ENCODE measurements at regions not wholly inside any gene's neighbourhood (a gene's known extent, or its start where the extent isn't known, plus 50 kb on each side); places are given as distances from the start of the nearest gene placed in this dataset.

DNA sequence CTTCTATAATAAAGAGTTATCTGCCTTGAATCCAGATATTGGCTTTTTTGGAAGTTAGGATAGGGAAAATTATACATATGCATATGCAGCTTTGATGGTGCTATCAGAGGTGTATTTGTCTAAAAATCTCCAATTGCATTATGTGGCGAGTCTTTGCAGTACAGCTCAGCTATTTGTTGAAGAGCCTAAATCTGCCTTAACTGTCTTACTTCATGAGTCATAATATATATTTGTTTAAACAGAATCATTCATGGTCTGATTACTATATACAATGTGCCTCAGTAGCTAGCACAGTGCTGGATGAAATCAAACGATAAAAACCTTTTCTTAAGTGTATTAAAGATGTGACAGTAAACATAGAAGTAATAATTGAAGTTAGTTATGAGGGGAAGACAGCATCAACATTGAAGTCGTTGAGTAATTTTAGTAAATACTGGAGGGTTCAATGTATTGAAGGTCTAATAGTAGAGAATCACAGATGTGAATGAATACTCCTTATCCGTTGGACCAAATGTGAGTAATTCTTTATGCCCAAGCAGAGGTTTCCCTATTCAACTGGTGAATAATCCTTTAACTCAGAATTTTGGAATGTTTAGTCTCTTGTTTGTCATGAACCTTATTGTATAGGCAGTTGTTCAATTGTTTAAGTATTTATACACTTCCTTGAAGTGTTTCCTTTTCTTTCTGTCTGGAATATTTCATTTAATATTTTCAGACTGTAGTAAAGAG lies 74.8 kb upstream of the NAALADL2 start:
- TF ChIP-seq, protein P1, sequence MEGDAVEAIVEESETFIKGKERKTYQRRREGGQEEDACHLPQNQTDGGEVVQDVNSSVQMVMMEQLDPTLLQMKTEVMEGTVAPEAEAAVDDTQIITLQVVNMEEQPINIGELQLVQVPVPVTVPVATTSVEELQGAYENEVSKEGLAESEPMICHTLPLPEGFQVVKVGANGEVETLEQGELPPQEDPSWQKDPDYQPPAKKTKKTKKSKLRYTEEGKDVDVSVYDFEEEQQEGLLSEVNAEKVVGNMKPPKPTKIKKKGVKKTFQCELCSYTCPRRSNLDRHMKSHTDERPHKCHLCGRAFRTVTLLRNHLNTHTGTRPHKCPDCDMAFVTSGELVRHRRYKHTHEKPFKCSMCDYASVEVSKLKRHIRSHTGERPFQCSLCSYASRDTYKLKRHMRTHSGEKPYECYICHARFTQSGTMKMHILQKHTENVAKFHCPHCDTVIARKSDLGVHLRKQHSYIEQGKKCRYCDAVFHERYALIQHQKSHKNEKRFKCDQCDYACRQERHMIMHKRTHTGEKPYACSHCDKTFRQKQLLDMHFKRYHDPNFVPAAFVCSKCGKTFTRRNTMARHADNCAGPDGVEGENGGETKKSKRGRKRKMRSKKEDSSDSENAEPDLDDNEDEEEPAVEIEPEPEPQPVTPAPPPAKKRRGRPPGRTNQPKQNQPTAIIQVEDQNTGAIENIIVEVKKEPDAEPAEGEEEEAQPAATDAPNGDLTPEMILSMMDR (IDR thresholded peaks at IDR 0.05; ENCODE audit: extremely low read depth in 1 of 2, insufficient read depth in 1 of 2, low read depth in 1 of 2, low read length in 2 of 2) = no peak
- no peak for TF ChIP-seq POLR2AphosphoS5 (IDR thresholded peaks at IDR 0.05; ENCODE audit: insufficient read depth, low read depth, low read length)
- no peak for TF ChIP-seq POLR2A (IDR thresholded peaks at IDR 0.05; ENCODE audit: low read depth, low read length)
- TF ChIP-seq MAX (IDR thresholded peaks at IDR 0.05; ENCODE audit: insufficient read depth, insufficient read length) = no peak

Data from endothelial cell of umbilical vein (primary cell).